Skeletal muscle cell (primary cell): ENCODE measurements at regions not wholly inside any gene's neighbourhood (a gene's known extent, or its start where the extent isn't known, plus 50 kb on each side); places are given as distances from the start of the nearest gene placed in this dataset.
"Not testable (repeated sequence)": the region's sequence is repeated elsewhere in the genome, so short reads cannot be mapped to it uniquely, and the experiment has no call there.

Source experiments
- DNase-seq: peaks from one replicate; pipeline ENCODE4 v3.0.0-alpha.2; 2010; ENCODE audit warnings: low read depth
- H3K4me3 ChIP-seq: 2 replicates; pipeline ENCODE4 v1.5.1; 2011; ENCODE audit warnings: low read depth, mild to moderate bottlenecking, control low read depth, low read length, moderate library complexity

DNA sequence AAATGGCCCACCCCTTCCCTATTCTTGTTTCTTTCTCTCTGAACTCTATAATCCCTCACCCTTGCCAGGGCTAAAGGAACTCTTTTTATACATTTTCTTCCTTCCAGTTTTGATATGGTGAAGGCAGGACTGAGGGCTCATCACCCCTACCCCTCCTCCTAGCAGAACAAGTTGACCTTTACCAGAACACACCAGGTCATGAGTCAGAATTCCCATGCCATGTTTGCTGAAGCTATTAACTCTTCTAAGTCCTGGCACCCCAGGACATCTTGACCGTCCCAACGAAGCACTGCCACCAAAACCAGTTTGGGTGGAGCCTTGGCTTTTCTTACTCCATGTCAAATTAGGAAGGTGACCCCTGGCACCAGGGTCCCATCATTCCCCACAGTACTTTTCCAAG, 57.5 kb upstream of the DYNLT3 start:
- DNase-seq, result no peak
- no peak overlapping the region for H3K4me3 ChIP-seq

DNA sequence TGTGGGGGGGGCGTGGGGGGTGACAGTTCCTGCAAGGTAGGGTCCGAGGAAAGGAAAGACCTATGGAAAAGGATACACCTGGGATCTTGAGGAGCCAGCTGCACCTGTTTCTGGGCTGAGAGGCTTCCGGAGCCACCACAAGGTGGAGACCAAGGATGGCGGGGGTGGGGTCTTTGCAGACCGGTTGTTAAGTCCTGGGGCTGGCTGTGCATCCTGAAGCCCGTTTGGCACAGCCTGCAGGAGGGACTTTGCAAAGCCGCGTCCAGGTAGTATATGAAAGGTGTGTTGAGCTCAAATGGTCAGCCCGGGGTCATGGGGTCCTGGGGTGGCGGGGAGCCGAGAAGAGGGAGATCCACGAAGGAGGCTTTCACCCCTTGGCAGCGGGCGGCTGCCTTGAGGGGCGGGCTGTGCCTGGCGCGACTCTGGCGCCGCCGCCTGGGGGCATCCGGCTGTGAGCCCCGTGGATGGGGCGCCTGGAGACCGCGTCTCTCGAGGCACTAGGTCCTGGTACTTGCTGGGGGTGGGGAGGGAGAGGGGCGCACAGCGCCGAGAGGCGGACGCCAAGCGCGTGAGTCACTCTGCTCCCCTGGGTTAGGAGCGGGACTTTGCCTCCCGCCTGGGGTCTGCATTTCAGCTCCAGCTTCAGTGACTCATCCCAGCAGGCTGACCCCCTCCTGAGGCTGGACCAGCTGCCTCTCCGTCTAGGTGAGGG, 58.2 kb upstream of the DYNLT3 start:
- H3K4me3 ChIP-seq, result peak overlapping the region; percentile 30

DNA sequence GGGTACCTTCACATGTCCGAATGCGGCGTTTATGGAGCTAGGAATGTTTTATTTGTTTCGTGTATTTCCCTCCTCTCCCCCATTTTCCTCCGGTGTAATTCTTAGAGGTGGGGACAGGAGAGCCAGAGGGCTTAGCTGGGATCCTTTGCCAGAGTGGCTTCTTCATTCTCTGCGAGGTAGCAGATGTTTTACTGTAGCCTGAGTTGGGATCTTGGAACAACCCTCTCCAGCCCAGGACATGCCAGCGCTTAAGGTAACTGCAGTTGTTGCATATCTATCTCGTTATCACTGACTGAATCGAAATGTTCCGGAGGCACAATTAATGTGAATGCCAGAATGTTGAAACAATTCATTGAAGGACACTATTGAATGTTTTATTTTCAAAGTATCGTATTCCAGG, 59.0 kb upstream of the DYNLT3 start:
- H3K4me3 ChIP-seq, result peak overlapping the region; percentile 30
- no peak for DNase-seq

More for the DNA sequence above, 58.2 kb upstream of the DYNLT3 start:
- no peak for DNase-seq

DNA sequence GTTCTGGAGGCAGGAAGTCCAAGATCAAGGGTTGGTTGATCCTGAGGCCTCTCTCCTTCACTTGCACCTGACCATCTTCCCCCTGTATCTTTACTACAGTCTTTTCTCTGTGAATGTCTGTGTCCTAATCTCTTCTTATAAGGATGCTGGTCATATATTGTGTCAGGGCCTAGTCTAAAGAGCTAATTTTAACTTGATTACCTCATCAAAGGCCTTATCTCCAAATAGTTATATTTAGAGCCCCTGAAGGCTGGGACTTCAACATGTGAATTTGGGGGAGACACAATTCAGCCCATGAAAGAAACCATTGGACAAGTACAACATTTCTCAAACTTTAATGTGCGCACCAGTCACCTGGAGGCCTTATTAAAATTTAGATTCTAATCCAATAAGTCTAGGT, 62.8 kb upstream of the DYNLT3 start:
- DNase-seq, result no peak
- no peak overlapping the region for H3K4me3 ChIP-seq

DNA sequence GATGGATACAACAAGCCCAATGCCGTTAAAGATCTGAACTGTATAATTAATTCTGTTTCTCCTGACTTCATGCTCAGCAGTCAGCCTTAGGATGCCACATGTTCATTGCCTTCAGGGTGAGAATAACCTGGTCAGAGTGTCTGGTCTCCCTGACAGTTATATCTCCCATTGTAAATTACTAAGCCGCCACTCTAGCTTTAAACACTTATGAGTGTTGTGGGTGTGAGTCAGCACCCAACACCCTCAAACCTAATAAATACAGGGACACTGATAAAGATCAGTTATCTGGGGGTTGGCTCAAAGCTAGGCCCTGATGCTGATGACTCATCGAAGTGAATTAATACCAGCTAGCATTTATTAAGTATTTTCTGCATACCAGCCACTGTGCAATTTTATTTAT, 64.9 kb upstream of the DYNLT3 start:
- no peak for DNase-seq
- H3K4me3 ChIP-seq, result no peak overlapping the region

DNA sequence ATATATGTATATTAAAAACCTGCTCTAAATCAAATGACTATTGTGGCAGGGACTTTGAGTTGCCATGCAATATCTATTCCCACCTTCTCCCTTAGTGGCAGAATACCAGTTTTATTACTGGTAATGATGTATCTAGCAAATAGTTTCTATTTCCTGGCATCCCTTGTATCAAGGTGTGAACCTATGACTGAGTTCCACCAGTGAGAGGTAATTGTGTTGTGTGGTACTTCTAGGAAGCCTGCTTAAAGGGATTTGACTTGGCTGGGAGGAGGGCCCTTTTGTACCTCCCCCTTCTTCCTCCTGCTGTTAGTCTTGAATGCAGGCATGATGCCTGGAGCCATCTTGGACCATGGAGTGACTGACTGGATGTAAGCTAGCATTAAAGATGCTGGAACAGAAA, 65.4 kb upstream of the DYNLT3 start:
- H3K4me3 ChIP-seq, result no peak overlapping the region

DNA sequence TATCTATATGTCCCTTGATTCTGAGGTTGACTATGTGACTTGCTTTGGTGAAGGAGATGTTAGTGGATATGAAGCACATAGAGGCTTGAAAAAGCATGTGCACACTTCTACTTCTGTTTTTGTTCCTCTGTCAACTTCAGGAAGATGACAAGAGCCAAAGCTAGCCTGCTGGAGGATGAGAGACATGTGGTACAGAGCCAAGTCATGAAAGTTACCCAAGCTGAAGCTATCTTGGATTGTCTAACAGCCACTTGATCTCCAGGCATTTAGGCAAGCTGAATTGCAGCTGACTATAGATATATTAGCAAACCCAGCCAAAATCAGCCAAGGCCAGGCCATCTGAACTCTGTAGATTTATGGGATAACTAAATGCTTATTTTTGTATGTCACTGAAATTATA, 70.8 kb upstream of the DYNLT3 start:
- no peak for DNase-seq
- H3K4me3 ChIP-seq, result no peak overlapping the region

More for the DNA sequence above, 65.4 kb upstream of the DYNLT3 start:
- no peak for DNase-seq

DNA sequence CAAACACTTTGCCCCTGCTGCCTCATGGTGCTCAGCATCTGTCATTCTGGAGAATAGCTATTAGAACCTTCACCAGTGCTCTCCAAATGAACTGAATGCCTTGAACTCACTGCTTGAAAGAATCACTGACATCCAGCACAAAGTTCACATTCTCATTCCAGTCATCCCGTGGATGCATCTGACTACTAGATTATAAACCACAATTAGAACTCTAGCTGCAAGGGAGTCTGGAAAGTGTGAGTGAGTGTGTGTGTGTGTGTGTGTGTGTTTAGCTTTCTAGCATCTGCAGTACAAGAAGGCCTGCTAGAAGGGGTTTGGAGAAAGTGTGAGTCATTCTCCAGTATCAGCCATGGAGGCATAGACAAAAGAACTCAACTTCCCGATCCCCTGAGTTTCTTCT, 71.3 kb upstream of the DYNLT3 start:
- no peak overlapping the region for H3K4me3 ChIP-seq
- DNase-seq, result no peak

DNA sequence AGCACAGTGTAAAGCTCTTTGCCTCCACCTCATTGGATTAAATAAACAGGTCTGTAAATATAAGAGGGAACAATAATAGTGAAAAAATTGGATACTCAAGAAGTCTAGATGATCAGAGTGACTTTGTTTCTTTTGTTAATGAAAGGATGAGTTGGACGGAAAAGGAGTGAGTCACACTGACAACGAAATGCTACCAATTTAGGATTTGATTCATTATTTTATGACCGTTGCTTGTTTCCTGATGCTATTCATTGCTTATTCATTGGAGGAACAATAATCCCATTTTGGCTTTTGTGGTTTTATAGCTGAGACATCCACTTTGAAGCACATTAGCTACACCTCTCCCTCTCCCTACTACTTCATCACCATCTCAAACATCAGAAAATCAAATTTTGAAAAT, 74.4 kb upstream of the DYNLT3 start:
- DNase-seq, result peak; percentile 9
- H3K4me3 ChIP-seq, result no peak overlapping the region

DNA sequence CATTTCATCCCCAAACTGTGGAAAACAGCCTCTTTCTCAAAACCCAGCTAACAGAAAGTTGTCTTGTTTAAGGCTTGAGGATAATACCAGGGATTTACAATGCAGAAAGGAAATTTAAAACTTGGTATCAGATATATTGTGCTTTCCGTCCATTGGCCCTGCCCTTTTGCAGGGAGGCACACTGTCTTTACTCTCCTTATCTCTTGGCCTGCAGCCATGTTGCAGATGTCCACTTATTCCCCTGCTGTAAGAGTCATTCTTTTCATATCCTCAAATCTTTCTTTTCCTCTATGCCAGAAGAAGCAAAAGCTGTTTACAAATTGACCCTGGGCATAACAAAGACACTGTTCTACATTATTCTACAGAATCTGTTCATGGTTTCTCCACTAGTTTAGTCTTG, 75.6 kb upstream of the DYNLT3 start:
- H3K4me3 ChIP-seq, result no peak overlapping the region

DNA sequence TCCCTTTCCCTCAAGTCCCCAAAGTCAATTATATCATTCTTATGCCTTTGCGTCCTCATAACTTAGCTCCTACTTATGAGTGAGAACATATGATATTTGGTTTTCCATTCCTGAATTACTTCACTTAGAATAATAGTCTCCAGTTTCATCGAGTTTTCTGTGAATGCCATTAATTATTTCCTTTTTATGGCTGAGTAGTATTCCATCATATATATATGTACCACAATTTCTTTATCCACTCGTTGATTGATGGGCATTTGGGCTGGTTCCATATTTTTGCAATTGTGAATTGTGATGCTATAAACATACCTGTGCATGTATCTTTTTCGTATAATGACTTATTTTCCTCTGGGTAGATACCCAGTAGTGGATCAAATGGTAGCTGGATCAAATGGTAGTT, 78.4 kb upstream of the DYNLT3 start:
- not testable (repeated sequence) for DNase-seq, H3K4me3 ChIP-seq

More for the DNA sequence above, 75.6 kb upstream of the DYNLT3 start:
- no peak for DNase-seq

DNA sequence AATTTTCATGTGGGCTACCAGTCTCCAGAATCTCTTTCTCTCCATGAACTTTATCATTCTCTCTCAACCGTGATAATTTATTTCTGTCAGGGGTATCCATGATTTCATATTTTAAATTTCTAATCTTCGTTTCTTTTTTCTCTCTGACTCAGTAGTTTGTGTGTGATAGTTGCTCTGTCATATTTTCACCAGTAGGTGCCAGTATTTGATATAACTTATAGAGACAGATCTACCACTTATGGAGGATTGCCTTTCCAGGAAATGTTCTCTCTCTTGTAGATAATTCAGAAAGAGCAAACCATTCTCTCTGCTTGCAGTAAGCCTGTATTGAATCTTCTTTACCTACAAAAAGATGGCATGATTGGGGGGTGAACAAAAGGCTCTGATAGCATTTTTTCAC, 79.3 kb upstream of the DYNLT3 start:
- H3K4me3 ChIP-seq, result no peak overlapping the region
- DNase-seq, result peak; percentile 4

DNA sequence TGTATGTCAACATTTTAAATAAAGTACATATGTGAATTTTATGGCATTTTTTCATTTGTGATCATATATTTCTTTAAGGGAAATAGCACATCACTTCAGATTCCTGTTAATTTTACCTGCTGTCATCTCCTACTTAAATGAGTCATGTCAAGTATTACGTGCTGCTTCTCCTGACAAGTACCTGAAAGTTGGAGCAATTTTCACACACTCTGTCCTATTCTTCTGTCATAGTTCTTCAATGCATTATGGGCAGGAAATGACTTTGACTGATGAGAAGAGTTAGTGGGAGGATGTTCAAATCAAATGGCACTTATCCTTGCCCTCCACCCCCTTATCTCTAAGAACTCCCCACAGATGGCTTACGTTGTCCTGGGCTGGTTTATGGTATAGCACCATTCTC, 64.2 kb upstream of the SYTL5 start:
- no peak overlapping the region for H3K4me3 ChIP-seq
- no peak for DNase-seq

DNA sequence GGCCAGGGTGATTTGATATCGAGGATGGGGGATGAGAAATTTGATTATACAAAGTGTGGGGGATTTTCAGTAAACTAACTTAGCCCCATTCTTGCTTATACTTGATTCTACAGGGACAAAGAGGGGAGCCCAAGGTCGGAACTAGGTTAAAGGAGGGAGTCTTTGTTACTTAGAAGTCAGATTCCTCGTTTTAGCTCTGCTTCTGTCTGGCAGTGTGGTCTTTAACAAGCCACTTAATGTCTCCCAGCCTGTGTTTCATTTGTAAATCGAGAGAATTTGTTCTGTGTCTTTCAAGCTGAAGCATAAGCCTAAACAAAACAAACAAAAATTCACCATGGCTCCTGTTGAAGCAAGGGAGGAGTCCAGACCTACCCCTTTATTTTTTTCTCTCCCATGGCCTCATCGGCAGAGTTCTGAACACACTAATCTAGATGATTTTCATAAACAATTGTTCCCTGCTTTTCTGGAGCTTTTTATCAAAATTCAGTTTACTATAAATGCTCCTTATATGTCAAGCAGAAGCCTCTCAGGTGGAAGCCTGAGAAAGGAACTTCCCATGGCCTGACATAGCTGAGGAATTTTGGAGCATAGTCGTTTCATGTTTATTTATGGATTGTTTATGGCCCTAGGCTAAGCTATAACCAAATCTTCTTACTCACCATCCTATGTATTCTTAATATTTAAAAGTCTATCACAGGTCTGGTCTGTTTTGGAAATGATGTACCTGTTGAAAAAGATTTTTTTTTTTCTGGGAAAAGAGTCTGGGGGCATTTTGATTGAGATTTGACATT, 62.6 kb upstream of the SYTL5 start:
- no peak for DNase-seq

DNA sequence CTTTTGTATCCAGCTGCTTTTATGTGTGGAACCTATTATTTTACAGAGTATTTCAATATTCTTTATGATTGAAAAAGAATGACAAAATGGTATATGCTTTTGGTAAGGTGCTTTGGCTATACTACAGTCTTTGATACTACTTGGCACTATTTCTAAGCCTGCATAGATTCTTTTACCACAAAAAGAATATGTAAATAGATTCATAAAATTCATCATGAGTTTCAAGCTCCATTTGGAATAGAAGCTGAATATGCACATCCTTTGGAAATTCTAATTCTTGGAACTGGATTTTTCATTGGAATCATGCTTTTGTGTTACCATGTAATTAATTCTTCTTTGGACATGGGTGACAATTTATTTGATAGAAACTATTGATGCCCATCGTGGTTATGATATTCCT, 60.2 kb upstream of the SYTL5 start:
- no peak overlapping the region for H3K4me3 ChIP-seq
- DNase-seq, result no peak

More for the DNA sequence above, 62.6 kb upstream of the SYTL5 start:
- H3K4me3 ChIP-seq, result no peak overlapping the region

DNA sequence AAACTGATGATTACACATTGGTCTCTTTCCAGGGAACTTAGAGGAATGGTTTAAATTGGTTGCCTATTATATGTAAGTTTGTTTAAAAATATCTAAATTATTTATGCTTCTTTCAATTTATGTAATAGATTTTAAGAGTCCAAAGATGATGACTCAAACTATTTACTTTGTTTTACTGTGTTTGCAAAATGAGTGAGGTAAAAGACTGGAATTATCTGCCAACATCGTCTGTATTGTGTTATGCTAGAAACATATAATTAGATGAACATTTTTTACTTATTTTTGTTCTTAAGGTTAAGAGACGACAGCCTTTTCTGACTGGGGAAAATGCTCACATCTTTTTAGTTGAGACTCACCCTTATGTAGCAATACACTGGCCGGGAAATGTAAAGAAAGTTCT, 51.1 kb upstream of the SYTL5 start:
- no peak overlapping the region for H3K4me3 ChIP-seq
- DNase-seq, result no peak

DNA sequence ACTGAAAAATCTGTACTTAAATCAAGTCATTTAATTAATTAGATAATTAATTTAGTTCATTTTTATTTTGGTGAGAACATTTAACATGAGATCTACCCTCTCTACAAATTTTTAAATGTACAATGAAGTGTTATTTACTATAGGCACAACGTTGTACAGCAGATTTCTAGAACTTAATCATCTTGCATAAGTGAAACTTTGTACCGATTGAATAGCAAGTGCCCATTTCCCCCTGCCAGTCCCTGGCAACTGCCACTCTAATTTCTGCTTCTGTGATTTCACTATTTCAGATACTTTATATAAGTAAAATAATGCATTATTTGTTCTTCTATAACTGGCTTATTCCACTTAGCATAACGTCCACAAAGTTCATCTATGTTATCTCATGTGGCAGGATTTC, 50.1 kb upstream of the SYTL5 start:
- DNase-seq, result no peak
- H3K4me3 ChIP-seq, result no peak overlapping the region
